ENCODE measurements at regions not wholly inside any gene's neighbourhood (a gene's known extent, or its start where the extent isn't known, plus 50 kb on each side); places are given as distances from the start of the nearest gene placed in this dataset.

- peak overlapping the region; percentile 50 to 73 (median 60) for H3K27ac ChIP-seq
- 30 to 39% methylated on average over 5 to 8 of the region's 8 CpGs for WGBS, 2 donors (ENCODE audit: low coverage in 1 of 2)
- in situ Hi-C loops (cut with MboI; ENCODE audit: low pct_ligation_motif_present in 1 of 4, low pct_unique_long_range_greater_than_20kb in 1 of 4, low sequenced_read_pairs in 3 of 4) (no loop called here), intact Hi-C loops (cut with DNase I; ENCODE audit: low total_unique reads) (no loop called here)
- no peaks in the 10 kb centered on the region for H3K36me3 ChIP-seq
- DNase-seq: peak; percentile 20
- peak overlapping the region in 1 of 4 donors; percentile 15 for H3K4me3 ChIP-seq
- no peaks in the 10 kb centered on the region for H3K9me3 ChIP-seq
- H3K4me1 ChIP-seq: peaks cover 17 to 34% (median 28%) of the 10 kb centered on the region in 4 donors
- H3K27me3 ChIP-seq: no peaks in the 10 kb centered on the region
- TF ChIP-seq POLR2A (IDR thresholded peaks at IDR 0.05) (no peak), EP300 (IDR thresholded peaks at IDR 0.05; ENCODE audit: low read depth) (no peak), POLR2AphosphoS5 (IDR thresholded peaks at IDR 0.05) (no peak)
- TF ChIP-seq, protein P1, sequence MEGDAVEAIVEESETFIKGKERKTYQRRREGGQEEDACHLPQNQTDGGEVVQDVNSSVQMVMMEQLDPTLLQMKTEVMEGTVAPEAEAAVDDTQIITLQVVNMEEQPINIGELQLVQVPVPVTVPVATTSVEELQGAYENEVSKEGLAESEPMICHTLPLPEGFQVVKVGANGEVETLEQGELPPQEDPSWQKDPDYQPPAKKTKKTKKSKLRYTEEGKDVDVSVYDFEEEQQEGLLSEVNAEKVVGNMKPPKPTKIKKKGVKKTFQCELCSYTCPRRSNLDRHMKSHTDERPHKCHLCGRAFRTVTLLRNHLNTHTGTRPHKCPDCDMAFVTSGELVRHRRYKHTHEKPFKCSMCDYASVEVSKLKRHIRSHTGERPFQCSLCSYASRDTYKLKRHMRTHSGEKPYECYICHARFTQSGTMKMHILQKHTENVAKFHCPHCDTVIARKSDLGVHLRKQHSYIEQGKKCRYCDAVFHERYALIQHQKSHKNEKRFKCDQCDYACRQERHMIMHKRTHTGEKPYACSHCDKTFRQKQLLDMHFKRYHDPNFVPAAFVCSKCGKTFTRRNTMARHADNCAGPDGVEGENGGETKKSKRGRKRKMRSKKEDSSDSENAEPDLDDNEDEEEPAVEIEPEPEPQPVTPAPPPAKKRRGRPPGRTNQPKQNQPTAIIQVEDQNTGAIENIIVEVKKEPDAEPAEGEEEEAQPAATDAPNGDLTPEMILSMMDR (IDR thresholded peaks at IDR 0.05): no peak
Measured at GRCh38 chr2:65661980-65662653, 229.7 kb upstream of the SPRED2 start.

- H3K36me3 ChIP-seq: no peaks in the 10 kb centered on the region
- peaks cover 17 to 34% (median 28%) of the 10 kb centered on the region in 4 donors for H3K4me1 ChIP-seq
- DNase-seq: no peak
- WGBS, 2 donors (ENCODE audit: low coverage in 1 of 2): 25 to 40% methylated on average over 2 to 6 of the region's 6 CpGs
- TF ChIP-seq EP300 (IDR thresholded peaks at IDR 0.05; ENCODE audit: low read depth) (no peak), POLR2A (IDR thresholded peaks at IDR 0.05) (no peak)
- in situ Hi-C loops (cut with MboI; ENCODE audit: low pct_ligation_motif_present in 1 of 4, low pct_unique_long_range_greater_than_20kb in 1 of 4, low sequenced_read_pairs in 3 of 4): no loop called here
- H3K27ac ChIP-seq: peak overlapping the region in 1 of 4 donors; percentile 39
- intact Hi-C loops (cut with DNase I; ENCODE audit: low total_unique reads): no loop called here
- H3K27me3 ChIP-seq: no peaks in the 10 kb centered on the region
- H3K9me3 ChIP-seq: no peaks in the 10 kb centered on the region
- no peak overlapping the region for H3K4me3 ChIP-seq
Measured at GRCh38 chr2:65660340-65660739, 227.9 kb upstream of the SPRED2 start.

DNA sequence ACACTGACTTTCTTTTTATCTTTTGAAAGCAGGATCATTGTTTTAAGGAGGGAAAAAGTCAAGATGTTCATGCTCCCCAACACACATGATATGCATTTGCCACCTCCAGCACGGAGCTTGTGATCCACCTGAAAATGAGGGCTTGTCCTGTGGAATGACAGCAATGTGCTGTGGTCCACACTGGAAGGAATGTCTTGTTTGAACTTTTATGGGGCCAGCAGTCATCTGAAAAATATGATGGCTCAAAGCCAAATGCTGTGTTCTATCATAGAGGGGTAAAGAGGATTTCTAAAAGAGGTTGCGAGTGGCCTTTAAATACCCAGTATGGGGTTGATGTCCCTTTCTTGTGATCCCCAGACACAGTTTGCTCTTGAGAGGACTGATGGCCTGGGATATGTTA is 226.5 kb upstream of the SPRED2 start:
- Histone ChIP-seq H3K9me3 (no peaks in the 10 kb centered on the region), H3K36me3 (no peaks in the 10 kb centered on the region), H3K4me3 (no peak overlapping the region), H3K27me3 (no peaks in the 10 kb centered on the region), H3K4me1 (peaks cover 17 to 34% (median 28%) of the 10 kb centered on the region in 4 donors), H3K27ac (peak overlapping the region in 1 of 4 donors; percentile 30)
- intact Hi-C loops (cut with DNase I; ENCODE audit: low total_unique reads): no loop called here
- in situ Hi-C loops (cut with MboI; ENCODE audit: low pct_ligation_motif_present in 1 of 4, low pct_unique_long_range_greater_than_20kb in 1 of 4, low sequenced_read_pairs in 3 of 4): no loop called here
- 67 to 78% methylated on average over 1 to 2 of the region's 2 CpGs for WGBS, 2 donors (ENCODE audit: low coverage in 1 of 2)
- no peak for DNase-seq
- TF ChIP-seq EP300 (IDR thresholded peaks at IDR 0.05; ENCODE audit: low read depth) (no peak), POLR2AphosphoS5 (IDR thresholded peaks at IDR 0.05) (no peak), POLR2A (IDR thresholded peaks at IDR 0.05) (no peak)
- TF ChIP-seq, protein P1 (IDR thresholded peaks at IDR 0.05): no peak

GRCh38 chr2:65658266-65658665 is 225.9 kb upstream of the SPRED2 start:
- Histone ChIP-seq H3K9me3 (no peaks in the 10 kb centered on the region), H3K36me3 (no peaks in the 10 kb centered on the region), H3K4me3 (no peak overlapping the region), H3K27me3 (no peaks in the 10 kb centered on the region), H3K4me1 (peaks cover 17 to 31% (median 25%) of the 10 kb centered on the region in 4 donors), H3K27ac (peak overlapping the region in 1 of 4 donors; percentile 30)
- in situ Hi-C loops (cut with MboI; ENCODE audit: low pct_ligation_motif_present in 1 of 4, low pct_unique_long_range_greater_than_20kb in 1 of 4, low sequenced_read_pairs in 3 of 4) (no loop called here), intact Hi-C loops (cut with DNase I; ENCODE audit: low total_unique reads) (no loop called here)
- TF ChIP-seq, protein P1 (IDR thresholded peaks at IDR 0.05): no peak
- no peak for TF ChIP-seq EP300 (IDR thresholded peaks at IDR 0.05; ENCODE audit: low read depth)
- no peak for TF ChIP-seq POLR2A (IDR thresholded peaks at IDR 0.05)
- TF ChIP-seq POLR2AphosphoS5 (IDR thresholded peaks at IDR 0.05): no peak
- no peak for DNase-seq
- WGBS, 2 donors (ENCODE audit: low coverage in 1 of 2): 88% methylated on average over 3 of the region's 3 CpGs; no CpG with 5 or more reads in 1 of the 2 donors
